IMR-90 (cell line): ENCODE measurements at regions not wholly inside any gene's neighbourhood (a gene's known extent, or its start where the extent isn't known, plus 50 kb on each side); places are given as distances from the start of the nearest gene placed in this dataset.

Experiments used
- ATAC-seq: fragments of 200-7000 bp; cut with Tn5 transposase; 2 replicates; pipeline ENCODE4 v1.9.1; 2020; ENCODE audit warnings: low read depth, mild to moderate bottlenecking, moderate library complexity
- BruUV-seq: library from RNA; stranded (reverse); fragments of 400-500 nt; replicated peaks from 2 replicates; lab custom pipeline; 2021; lab: Mats Ljungman, UMichigan
- CTCF ChIA-PET: fragments of 300-600 bp; formaldehyde crosslinking; extraction: SDS; loops from one replicate; lab custom pipeline; 2021; ENCODE audit warnings: antibody characterized with exemption; lab: Yijun Ruan, JAX
- POLR2A ChIA-PET: fragments of 300-600 bp; sonication (Branson Sonifier 250); formaldehyde crosslinking; loops from one replicate; lab custom pipeline; 2022; ENCODE audit warnings: antibody characterized with exemption; ENCODE audit not compliant: unreplicated experiment; lab: Charles Lee
- DNase-seq: peaks from one replicate; pipeline ENCODE4 v3.0.0; 2013
- H2AFZ ChIP-seq: replicated peaks from 2 replicates; pipeline ENCODE3; 2013; ENCODE audit warnings: low read length, mild to moderate bottlenecking; ENCODE audit not compliant: poor library complexity
- H2AK5ac ChIP-seq: 2 replicates; pipeline ENCODE4 v1.6.1; 2013; ENCODE audit warnings: low read depth, low read length, inconsistent platforms
- H2AK9ac ChIP-seq: replicated peaks from 2 replicates; pipeline ENCODE3; 2013; ENCODE audit warnings: mild to moderate bottlenecking, low read depth, low read length, moderate library complexity; ENCODE audit not compliant: poor library complexity
- H2BK120ac ChIP-seq: 2 replicates; pipeline ENCODE4 v1.6.1; 2013; ENCODE audit warnings: low read depth, low read length, inconsistent platforms
- H2BK15ac ChIP-seq: 3 replicates; pipeline ENCODE4 v1.6.1; 2013; ENCODE audit warnings: low read depth, low read length, inconsistent platforms
- H2BK20ac ChIP-seq: 2 replicates; pipeline ENCODE4 v1.6.1; 2013; ENCODE audit warnings: low read depth, mild to moderate bottlenecking, inconsistent platforms, low read length, moderate library complexity
- H2BK5ac ChIP-seq: 2 replicates; pipeline ENCODE4 v1.6.1; 2013; ENCODE audit warnings: mild to moderate bottlenecking, low read depth, low read length, inconsistent platforms; ENCODE audit not compliant: poor library complexity, severe bottlenecking
- H3K14ac ChIP-seq: replicated peaks from 2 replicates; pipeline ENCODE4 v1.6.1; 2013; ENCODE audit warnings: low read depth, low read length, inconsistent platforms
- H3K18ac ChIP-seq: 2 replicates; pipeline ENCODE4 v1.6.1; 2013; ENCODE audit warnings: low read depth, low read length, control low read depth
- H3K23ac ChIP-seq: 2 replicates; pipeline ENCODE4 v1.6.1; 2013; ENCODE audit warnings: low read depth, low read length, inconsistent platforms
- H3K27ac ChIP-seq: 2 replicates; pipeline ENCODE4 v1.5.1; 2013; ENCODE audit warnings: mild to moderate bottlenecking, control low read depth, low read length; ENCODE audit not compliant: insufficient read depth
- H3K27me3 ChIP-seq: 2 replicates; pipeline ENCODE4 v1.6.1; 2013; ENCODE audit warnings: low read length; ENCODE audit not compliant: control insufficient read depth, insufficient read depth
- H3K36me3 ChIP-seq: 2 replicates; pipeline ENCODE4 v1.6.1; 2013; ENCODE audit warnings: low read length, mixed read lengths; ENCODE audit not compliant: control insufficient read depth, insufficient read depth
- H3K4ac ChIP-seq: 2 replicates; pipeline ENCODE4 v1.6.1; 2013; ENCODE audit warnings: low read depth, low read length, inconsistent platforms
- H3K4me1 ChIP-seq: 2 replicates; pipeline ENCODE4 v1.6.1; 2013; ENCODE audit warnings: low read length, mixed read lengths; ENCODE audit not compliant: control insufficient read depth, insufficient read depth
- H3K4me2 ChIP-seq: 2 replicates; pipeline ENCODE4 v1.6.1; 2013; ENCODE audit warnings: low read depth, mild to moderate bottlenecking, control low read depth, low read length, moderate library complexity
- H3K4me3 ChIP-seq: 2 replicates; pipeline ENCODE4 v1.5.1; 2013; ENCODE audit warnings: low read depth, mild to moderate bottlenecking, control low read depth, low read length, moderate library complexity; ENCODE audit not compliant: insufficient read depth
- H3K56ac ChIP-seq: 2 replicates; pipeline ENCODE4 v1.6.1; 2013; ENCODE audit warnings: low read length, inconsistent platforms; ENCODE audit not compliant: insufficient read depth; ENCODE audit errors: extremely low read depth
- H3K79me1 ChIP-seq, 2 experiments: 2 replicates each; pipeline ENCODE4 v1.6.1; 2013; ENCODE audit warnings: low read length in 2 of 2, inconsistent platforms in 1 of 2, low read depth in 1 of 2
- H3K9ac ChIP-seq: 2 replicates; pipeline ENCODE4 v1.6.1; 2013; ENCODE audit warnings: low read depth, low read length, control low read depth
- H3K9me1 ChIP-seq: 2 replicates; pipeline ENCODE4 v1.6.1; 2013; ENCODE audit warnings: low read length, inconsistent platforms; ENCODE audit not compliant: insufficient read depth
- H3K9me3 ChIP-seq: 2 replicates; pipeline ENCODE4 v1.6.1; 2013; ENCODE audit warnings: low read length; ENCODE audit not compliant: control insufficient read depth, insufficient read depth
- H4K20me1 ChIP-seq: 2 replicates; pipeline ENCODE4 v1.6.1; 2013; ENCODE audit warnings: low read length, inconsistent platforms; ENCODE audit not compliant: insufficient read depth
- H4K5ac ChIP-seq: 2 replicates; pipeline ENCODE4 v1.6.1; 2013; ENCODE audit warnings: mild to moderate bottlenecking, low read depth, low read length, control low read depth
- H4K8ac ChIP-seq, 2 experiments: 2 replicates each; pipeline ENCODE4 v1.6.1; 2013; ENCODE audit warnings: low read depth in 2 of 2, low read length in 2 of 2, control low read depth in 1 of 2, inconsistent platforms in 1 of 2
- H4K91ac ChIP-seq: 2 replicates; pipeline ENCODE4 v1.6.1; 2013; ENCODE audit warnings: low read depth, low read length, inconsistent platforms; ENCODE audit not compliant: insufficient read depth
- BHLHE40 ChIP-seq: fragments of 150-350 bp; IDR thresholded peaks from 2 replicates; pipeline ENCODE4 v1.6.1; 2016; ENCODE audit warnings: mild to moderate bottlenecking, low read depth, low read length
- CEBPB ChIP-seq: IDR thresholded peaks from 2 replicates; pipeline ENCODE4 v1.6.1; 2012; ENCODE audit warnings: low read depth, low read length, improper control_type of control experiment
- CHD1 ChIP-seq: IDR thresholded peaks from 2 replicates; pipeline ENCODE4 v1.6.1; 2012; ENCODE audit warnings: low read depth, low read length, improper control_type of control experiment
- MAFK ChIP-seq: IDR thresholded peaks from 2 replicates; pipeline ENCODE4 v1.6.1; 2012; ENCODE audit warnings: low read depth, low read length, improper control_type of control experiment
- NFE2L2 ChIP-seq: fragments of 150-350 bp; IDR thresholded peaks from 2 replicates; pipeline ENCODE4 v1.6.1; 2016; ENCODE audit warnings: low read depth, mild to moderate bottlenecking, low read length
- POLR2A ChIP-seq: IDR thresholded peaks from 2 replicates; pipeline ENCODE4 v1.6.1; 2012; ENCODE audit warnings: mild to moderate bottlenecking, low read depth, low read length
- RAD21 ChIP-seq: IDR thresholded peaks from 2 replicates; pipeline ENCODE4 v1.6.1; 2012; ENCODE audit warnings: low read length, improper control_type of control experiment
- SMC3 ChIP-seq: fragments of 150-350 bp; IDR thresholded peaks from 2 replicates; pipeline ENCODE4 v1.6.1; 2016; ENCODE audit warnings: low read depth, mild to moderate bottlenecking, antibody characterized with exemption, low read length, moderate library complexity
- WGBS, 2 experiments: methylation state at CpG; one replicate each; pipeline versions ENCODE4 v1.1.5 to v1.1.7; 2013; ENCODE audit warnings: missing lambda C conversion rate in 2 of 2; ENCODE audit not compliant: insufficient read length in 1 of 2; ENCODE audit errors: extremely low coverage in 2 of 2; 5-methylcytosine and 5-hydroxymethylcytosine counted together
- dilution Hi-C: fragments of 300-500 bp; cut with HindIII; formaldehyde crosslinking; loops from one replicate; pipeline ENCODE4 v1.14.3; 2018; ENCODE audit warnings: low sequenced_read_pairs; ENCODE audit not compliant: unreplicated experiment
- in situ Hi-C: fragments of 300-500 bp; cut with MboI; formaldehyde crosslinking; loops from 3 replicates; pipeline ENCODE4 v1.14.3; 2019; ENCODE audit warnings: low sequenced_read_pairs, inconsistent platforms, mixed read lengths
- intact Hi-C: fragments of 100-400 bp; cut with micrococcal nuclease; formaldehyde crosslinking; loops from 2 replicates; pipeline ENCODE4 v1.10.0; 2022
- TF ChIP-seq, protein P1 (sequence below): conservative IDR thresholded peaks from 2 replicates; pipeline ENCODE4 v1.5.1; 2012; ENCODE audit warnings: mild to moderate bottlenecking, low read depth, low read length, improper control_type of control experiment
- TF ChIP-seq, protein P2 (sequence below): fragments of 150-350 bp; IDR thresholded peaks from 2 replicates; pipeline ENCODE4 v1.6.1; 2017; ENCODE audit warnings: mild to moderate bottlenecking, antibody characterized with exemption, low read length, low read depth
- TF ChIP-seq, protein P3 (sequence below): fragments of 150-350 bp; IDR thresholded peaks from 2 replicates; pipeline ENCODE4 v1.6.1; 2016; ENCODE audit warnings: low read depth, mild to moderate bottlenecking, low read length, moderate library complexity, borderline replicate concordance

DNA sequence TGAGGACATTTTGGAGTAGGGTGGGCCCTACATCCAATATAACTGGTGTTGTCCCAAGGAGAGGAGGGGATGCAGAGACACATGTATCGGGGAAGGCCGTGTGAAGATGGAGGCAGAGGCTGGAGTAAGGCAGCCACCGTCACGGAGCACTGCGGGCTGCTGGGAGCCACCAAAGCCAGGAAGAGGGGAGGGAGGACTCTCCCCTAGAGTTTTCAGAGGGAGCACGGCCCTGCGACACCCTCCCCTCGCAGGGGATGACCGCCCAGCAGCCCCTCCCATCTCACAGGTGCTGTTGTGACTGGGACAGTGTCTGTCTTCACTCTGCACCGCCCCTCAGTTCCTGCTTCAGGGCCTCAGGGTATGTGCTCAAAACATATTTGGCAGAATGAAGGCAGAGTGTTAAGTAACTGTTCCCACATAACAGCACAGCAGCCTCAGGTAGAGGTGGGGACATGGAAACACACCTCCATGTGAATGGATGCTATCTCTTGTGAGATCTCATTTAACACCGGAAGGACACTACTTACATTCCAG is 82.2 kb downstream of the RBFOX3 start:
- H3K9me3 ChIP-seq = no peaks in the 10 kb centered on the region
- H3K9me1 ChIP-seq = no peaks in the 10 kb centered on the region
- no CpG with 5 or more reads among the region's 11 CpGs for WGBS, 2 experiments
- H3K14ac ChIP-seq = no peak overlapping the region
- peaks cover 9% of the 10 kb centered on the region for H3K27me3 ChIP-seq
- ChIA-PET CTCF (no interaction called here), POLR2A (no interaction called here)
- no peak overlapping the region for H2AK9ac ChIP-seq
- intact Hi-C loops = no loop called here
- H3K79me1 ChIP-seq = no peaks in the 10 kb centered on the region
- H4K91ac ChIP-seq = no peak overlapping the region
- no peak for DNase-seq
- in situ Hi-C loops = no loop called here
- no peak overlapping the region for H2BK120ac ChIP-seq
- H3K36me3 ChIP-seq = no peaks in the 10 kb centered on the region
- no peak overlapping the region for H3K23ac ChIP-seq
- H3K56ac ChIP-seq = no peak overlapping the region
- H4K8ac ChIP-seq = no peak overlapping the region
- no peak for TF ChIP-seq POLR2A
- TF ChIP-seq RAD21 = no peak
- no peak for TF ChIP-seq CHD1
- TF ChIP-seq, protein P1, sequence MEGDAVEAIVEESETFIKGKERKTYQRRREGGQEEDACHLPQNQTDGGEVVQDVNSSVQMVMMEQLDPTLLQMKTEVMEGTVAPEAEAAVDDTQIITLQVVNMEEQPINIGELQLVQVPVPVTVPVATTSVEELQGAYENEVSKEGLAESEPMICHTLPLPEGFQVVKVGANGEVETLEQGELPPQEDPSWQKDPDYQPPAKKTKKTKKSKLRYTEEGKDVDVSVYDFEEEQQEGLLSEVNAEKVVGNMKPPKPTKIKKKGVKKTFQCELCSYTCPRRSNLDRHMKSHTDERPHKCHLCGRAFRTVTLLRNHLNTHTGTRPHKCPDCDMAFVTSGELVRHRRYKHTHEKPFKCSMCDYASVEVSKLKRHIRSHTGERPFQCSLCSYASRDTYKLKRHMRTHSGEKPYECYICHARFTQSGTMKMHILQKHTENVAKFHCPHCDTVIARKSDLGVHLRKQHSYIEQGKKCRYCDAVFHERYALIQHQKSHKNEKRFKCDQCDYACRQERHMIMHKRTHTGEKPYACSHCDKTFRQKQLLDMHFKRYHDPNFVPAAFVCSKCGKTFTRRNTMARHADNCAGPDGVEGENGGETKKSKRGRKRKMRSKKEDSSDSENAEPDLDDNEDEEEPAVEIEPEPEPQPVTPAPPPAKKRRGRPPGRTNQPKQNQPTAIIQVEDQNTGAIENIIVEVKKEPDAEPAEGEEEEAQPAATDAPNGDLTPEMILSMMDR = no peak
- TF ChIP-seq, protein P2, sequence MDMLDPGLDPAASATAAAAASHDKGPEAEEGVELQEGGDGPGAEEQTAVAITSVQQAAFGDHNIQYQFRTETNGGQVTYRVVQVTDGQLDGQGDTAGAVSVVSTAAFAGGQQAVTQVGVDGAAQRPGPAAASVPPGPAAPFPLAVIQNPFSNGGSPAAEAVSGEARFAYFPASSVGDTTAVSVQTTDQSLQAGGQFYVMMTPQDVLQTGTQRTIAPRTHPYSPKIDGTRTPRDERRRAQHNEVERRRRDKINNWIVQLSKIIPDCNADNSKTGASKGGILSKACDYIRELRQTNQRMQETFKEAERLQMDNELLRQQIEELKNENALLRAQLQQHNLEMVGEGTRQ = no peak
- TF ChIP-seq CEBPB = no peak
- no peak for TF ChIP-seq SMC3
- no peak for TF ChIP-seq BHLHE40
- TF ChIP-seq MAFK = no peak
- TF ChIP-seq, protein P3, sequence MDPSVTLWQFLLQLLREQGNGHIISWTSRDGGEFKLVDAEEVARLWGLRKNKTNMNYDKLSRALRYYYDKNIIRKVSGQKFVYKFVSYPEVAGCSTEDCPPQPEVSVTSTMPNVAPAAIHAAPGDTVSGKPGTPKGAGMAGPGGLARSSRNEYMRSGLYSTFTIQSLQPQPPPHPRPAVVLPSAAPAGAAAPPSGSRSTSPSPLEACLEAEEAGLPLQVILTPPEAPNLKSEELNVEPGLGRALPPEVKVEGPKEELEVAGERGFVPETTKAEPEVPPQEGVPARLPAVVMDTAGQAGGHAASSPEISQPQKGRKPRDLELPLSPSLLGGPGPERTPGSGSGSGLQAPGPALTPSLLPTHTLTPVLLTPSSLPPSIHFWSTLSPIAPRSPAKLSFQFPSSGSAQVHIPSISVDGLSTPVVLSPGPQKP = no peak
- no peak for TF ChIP-seq NFE2L2
- no peak overlapping the region for H2BK20ac ChIP-seq
- H2BK5ac ChIP-seq = no peak overlapping the region
- dilution Hi-C loops = no loop called here
- H3K18ac ChIP-seq = no peak overlapping the region
- H3K9ac ChIP-seq = no peak overlapping the region
- H2BK15ac ChIP-seq = no peak overlapping the region
- no peak overlapping the region for H3K4ac ChIP-seq
- no peak overlapping the region for H2AK5ac ChIP-seq
- H4K20me1 ChIP-seq = no peaks in the 10 kb centered on the region
- BruUV-seq = no TSS peak
- H2AFZ ChIP-seq = no peak overlapping the region
- H4K5ac ChIP-seq = no peak overlapping the region
- H3K4me3 ChIP-seq = no peak overlapping the region
- no peaks in the 10 kb centered on the region for H3K4me1 ChIP-seq
- ATAC-seq = no peak
- no peak overlapping the region for H3K4me2 ChIP-seq
- H3K27ac ChIP-seq = no peak overlapping the region
